Cardiac septum (tissue), 1 donor: ENCODE measurements at regions not wholly inside any gene's neighbourhood (a gene's known extent, or its start where the extent isn't known, plus 50 kb on each side); places are given as distances from the start of the nearest gene placed in this dataset.
"Not testable (repeated sequence)": the region's sequence is repeated elsewhere in the genome, so short reads cannot be mapped to it uniquely, and the experiment has no call there.

Experiments
- DNase-seq: peaks from one replicate; pipeline ENCODE4 v3.0.0-alpha.2; 2020; ENCODE audit warnings: low spot score
- intact Hi-C: fragments of 100-400 bp; cut with DNase I; formaldehyde crosslinking; loops from one replicate; pipeline ENCODE4 v1.14.0; 2022
- donor health status: DM: no; HTN: no; CAD: no.

GRCh38 chr4:81676537-81676936 is 204.8 kb upstream of the RASGEF1B start:
- intact Hi-C loops, result no loop called here
- DNase-seq, result no peak

GRCh38 chr4:81675791-81676393 is 204.2 kb upstream of the RASGEF1B start:
- intact Hi-C loops, result no loop called here
- no peak for DNase-seq

GRCh38 chr4:81673961-81674360 is 202.3 kb upstream of the RASGEF1B start:
- no peak for DNase-seq
- intact Hi-C loops, result no loop called here

- DNase-seq, intact Hi-C loops: not testable (repeated sequence)
Measured at GRCh38 chr4:81668328-81668727, 196.6 kb upstream of the RASGEF1B start.

GRCh38 chr4:81667539-81667938 is 195.8 kb upstream of the RASGEF1B start:
- intact Hi-C loops, result no loop called here
- DNase-seq, result no peak

GRCh38 chr4:81666491-81666890 is 194.8 kb upstream of the RASGEF1B start:
- no peak for DNase-seq
- intact Hi-C loops, result no loop called here

GRCh38 chr4:81665649-81666048 is 193.9 kb upstream of the RASGEF1B start:
- no peak for DNase-seq
- intact Hi-C loops, result no loop called here

GRCh38 chr4:81665045-81665444 is 193.3 kb upstream of the RASGEF1B start:
- no peak for DNase-seq
- intact Hi-C loops, result no loop called here

- DNase-seq, result no peak
- intact Hi-C loops, result no loop called here
Measured at GRCh38 chr4:81664079-81664478, 192.4 kb upstream of the RASGEF1B start.

GRCh38 chr4:81663368-81663767 is 191.7 kb upstream of the RASGEF1B start:
- intact Hi-C loops, result no loop called here
- no peak for DNase-seq

- intact Hi-C loops, result no loop called here
- DNase-seq, result no peak
Measured at GRCh38 chr4:81659051-81659450, 187.3 kb upstream of the RASGEF1B start.

GRCh38 chr4:81652069-81652478 is 180.4 kb upstream of the RASGEF1B start:
- no peak for DNase-seq

GRCh38 chr4:81651243-81651899 is 179.7 kb upstream of the RASGEF1B start:
- intact Hi-C loops, result no loop called here
- no peak for DNase-seq

More at GRCh38 chr4:81652069-81652478, 180.4 kb upstream of the RASGEF1B start:
- intact Hi-C loops, result no loop called here

- DNase-seq, result no peak
- intact Hi-C loops, result no loop called here
Measured at GRCh38 chr4:81650606-81651242, 179.0 kb upstream of the RASGEF1B start.

- intact Hi-C loops, result no loop called here
- DNase-seq, result no peak
Measured at GRCh38 chr4:81648576-81649275, 177.0 kb upstream of the RASGEF1B start.

- DNase-seq, result no peak
- intact Hi-C loops, result no loop called here
Measured at GRCh38 chr4:81647388-81647787, 175.7 kb upstream of the RASGEF1B start.

- DNase-seq, result no peak
- intact Hi-C loops, result no loop called here
Measured at GRCh38 chr4:81642543-81642942, 170.8 kb upstream of the RASGEF1B start.

GRCh38 chr4:81639248-81639647 is 167.5 kb upstream of the RASGEF1B start:
- DNase-seq, result no peak

GRCh38 chr4:81638698-81639097 is 167.0 kb upstream of the RASGEF1B start:
- intact Hi-C loops, result no loop called here

More at GRCh38 chr4:81639248-81639647, 167.5 kb upstream of the RASGEF1B start:
- intact Hi-C loops, result no loop called here

GRCh38 chr4:81635739-81636138 is 164.0 kb upstream of the RASGEF1B start:
- DNase-seq, result no peak
- intact Hi-C loops, result no loop called here

More at GRCh38 chr4:81638698-81639097, 167.0 kb upstream of the RASGEF1B start:
- DNase-seq, result no peak
